ENCODE measurements at regions not wholly inside any gene's neighbourhood (a gene's known extent, or its start where the extent isn't known, plus 50 kb on each side); places are given as distances from the start of the nearest gene placed in this dataset.
"Not testable (repeated sequence)": the region's sequence is repeated elsewhere in the genome, so short reads cannot be mapped to it uniquely, and the experiment has no call there.

DNA sequence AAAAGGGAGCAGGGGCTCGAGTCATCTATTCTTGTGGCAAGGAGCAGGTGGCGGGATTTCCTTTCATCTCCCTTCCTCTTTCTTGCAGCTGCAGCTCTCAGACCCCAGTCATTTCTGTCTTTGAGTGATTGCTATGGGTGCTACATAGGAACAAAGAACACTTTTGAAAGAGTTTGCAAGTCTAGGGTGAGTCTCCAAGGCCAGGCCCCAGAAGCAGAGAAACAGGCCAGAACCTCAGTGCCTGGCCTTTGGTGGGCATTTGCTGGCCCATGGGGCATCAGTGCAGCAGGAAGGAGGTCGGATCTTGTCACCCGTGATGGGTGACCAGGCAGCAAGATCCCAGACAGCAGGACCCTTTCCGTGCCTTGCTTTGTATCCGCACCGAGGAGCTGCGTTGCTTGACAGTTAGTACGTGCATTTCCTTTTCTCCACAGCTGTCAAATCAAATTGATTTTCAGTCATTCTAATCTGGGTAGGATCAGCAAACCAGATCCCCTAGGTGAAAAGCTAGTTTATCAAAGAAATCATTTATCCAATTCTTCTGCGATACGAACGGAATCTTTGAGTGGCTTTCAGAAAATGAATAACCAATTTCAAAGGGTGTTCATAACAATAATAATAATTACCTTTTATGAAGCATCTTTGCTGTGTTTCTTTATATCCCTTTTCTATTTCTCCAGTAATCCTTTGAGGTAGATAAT lies 244.6 kb upstream of the MAF start:
- no peak overlapping the region for H3K4me3 ChIP-seq (ENCODE audit: low read depth, low read length)

DNA sequence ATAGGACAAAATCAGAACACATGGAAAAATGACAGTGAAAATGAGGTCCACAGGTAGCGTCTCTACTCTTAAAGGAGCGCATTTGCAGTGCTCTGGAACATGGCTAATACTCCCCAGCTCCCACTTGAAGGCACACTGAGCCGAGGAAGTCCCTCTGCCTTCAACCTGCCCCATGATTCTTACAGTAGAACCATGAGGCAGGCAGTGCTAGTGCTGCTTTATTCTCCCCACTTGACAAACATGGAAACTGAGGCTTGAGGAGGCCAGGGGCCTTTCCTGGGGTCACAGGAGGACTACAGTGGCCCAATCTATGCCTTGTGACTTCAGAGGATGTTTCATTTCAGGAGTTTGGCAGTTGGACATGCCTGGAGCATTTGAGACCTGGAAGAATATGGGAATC lies 244.1 kb upstream of the MAF start:
- H3K4me3 ChIP-seq (ENCODE audit: low read depth, low read length): no peak overlapping the region

DNA sequence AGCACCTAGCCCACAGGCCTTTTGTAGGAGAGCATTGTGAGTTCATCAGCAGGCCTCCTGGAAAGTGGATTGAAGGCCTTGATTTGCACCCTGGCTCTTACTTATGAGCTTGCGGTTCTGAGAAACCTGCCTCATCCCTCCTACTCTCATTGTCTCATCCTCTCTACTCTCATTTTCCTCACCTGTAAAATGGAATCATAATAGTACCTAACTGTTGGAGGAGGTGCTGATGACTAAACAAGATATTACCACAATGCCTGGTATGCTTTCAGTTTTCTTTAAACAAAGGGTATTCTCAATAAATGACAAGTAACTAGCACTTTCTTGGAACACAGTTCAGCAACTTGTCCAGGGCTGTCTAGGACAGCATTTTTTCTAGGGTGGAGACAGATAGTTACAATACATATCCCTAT lies 243.1 kb upstream of the MAF start:
- H3K4me3 ChIP-seq (ENCODE audit: low read depth, low read length): no peak overlapping the region

GRCh38 chr16:79843145-79843544 lies 242.6 kb upstream of the MAF start:
- H3K4me3 ChIP-seq (ENCODE audit: low read depth, low read length): no peak overlapping the region

DNA sequence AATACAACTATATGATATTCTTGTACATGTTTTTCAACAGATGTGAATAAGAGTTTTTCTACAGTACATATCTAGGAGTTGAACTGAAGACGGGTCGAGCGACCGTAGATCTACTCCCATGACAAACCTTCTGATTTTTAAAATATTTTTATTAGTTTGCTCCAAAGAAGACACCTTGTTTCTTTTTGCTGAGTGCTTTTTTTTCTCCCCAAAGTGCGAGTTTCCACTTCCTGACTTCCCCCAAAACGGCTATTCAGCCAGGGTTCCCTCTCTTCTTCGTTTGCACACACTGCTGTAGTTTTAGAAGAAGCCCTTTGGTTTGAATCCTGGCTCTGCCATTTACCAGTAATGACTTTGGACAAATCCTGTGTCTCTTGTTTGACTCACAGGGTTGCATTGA lies 241.7 kb upstream of the MAF start:
- no peak overlapping the region for H3K4me3 ChIP-seq (ENCODE audit: low read depth, low read length)

DNA sequence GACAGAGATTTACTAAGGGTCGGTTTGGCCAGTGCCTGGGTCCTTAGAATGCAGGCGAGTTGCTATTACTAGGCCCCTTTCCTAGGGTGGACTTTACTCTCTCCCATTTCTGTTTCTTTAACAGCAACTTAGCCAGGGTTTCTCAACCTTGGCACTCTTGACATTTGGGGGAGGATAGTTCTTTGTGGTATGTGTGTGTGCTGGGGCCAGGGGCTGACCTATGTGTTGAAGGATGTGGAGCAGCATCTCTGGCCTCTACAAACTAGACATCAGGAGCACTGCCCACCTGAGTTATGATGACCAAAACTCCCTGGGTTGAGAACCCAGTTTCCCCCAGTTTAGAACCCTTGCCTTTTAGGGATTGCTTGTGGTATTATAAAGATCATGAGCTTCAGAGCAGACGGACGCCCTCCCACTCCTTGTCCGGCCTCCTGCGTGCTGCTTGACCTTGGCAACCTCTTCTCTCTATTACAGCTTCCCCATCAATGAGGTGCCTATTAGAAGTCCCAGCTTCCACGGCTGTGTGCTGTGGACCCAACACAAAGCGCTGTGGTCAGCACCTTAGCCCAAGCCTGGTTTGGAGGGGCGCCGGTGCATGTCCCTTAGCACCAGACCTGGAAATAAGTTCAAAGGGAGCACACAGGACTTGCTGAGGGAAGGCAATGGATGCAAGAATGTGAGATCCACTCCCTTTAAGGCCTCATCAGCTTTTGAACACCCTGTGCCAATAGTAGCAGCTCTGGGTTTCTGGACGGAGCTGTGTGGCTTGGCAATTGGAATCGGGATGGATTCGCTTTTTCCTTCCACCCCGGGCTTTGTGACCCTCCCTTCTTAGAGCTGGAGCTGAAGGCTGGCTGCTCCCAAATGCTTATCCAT lies 239.2 kb upstream of the MAF start:
- no peak overlapping the region for H3K4me3 ChIP-seq (ENCODE audit: low read depth, low read length)

GRCh38 chr16:79838496-79839259 lies 238.1 kb upstream of the MAF start:
- no peak overlapping the region for H3K4me3 ChIP-seq (ENCODE audit: low read depth, low read length)

DNA sequence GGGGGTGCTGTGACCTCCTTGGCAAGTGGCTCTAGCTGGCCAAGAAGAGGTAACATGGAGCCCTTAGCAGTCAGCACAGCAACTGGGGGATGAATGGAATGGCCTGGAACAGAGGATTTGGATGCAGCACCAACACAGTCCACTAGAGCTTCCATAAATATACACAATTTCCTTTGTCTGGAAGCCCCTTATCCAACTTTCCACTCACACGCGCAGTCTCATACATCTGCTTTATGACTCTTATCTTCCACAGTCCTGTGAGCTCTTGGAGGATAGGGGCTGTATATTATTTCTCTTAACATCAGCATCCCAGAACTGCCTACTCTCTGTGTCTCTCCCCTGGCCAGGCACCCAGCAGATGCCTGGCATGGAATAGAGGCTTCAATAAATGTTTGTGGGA lies 235.6 kb upstream of the MAF start:
- no peak overlapping the region for H3K4me3 ChIP-seq (ENCODE audit: low read depth, low read length)

GRCh38 chr16:79835194-79835593 lies 234.7 kb upstream of the MAF start:
- H3K4me3 ChIP-seq (ENCODE audit: low read depth, low read length): no peak overlapping the region

- H3K4me3 ChIP-seq (ENCODE audit: low read depth, low read length): no peak overlapping the region
Observed at GRCh38 chr16:79834720-79835119, 234.2 kb upstream of the MAF start.

DNA sequence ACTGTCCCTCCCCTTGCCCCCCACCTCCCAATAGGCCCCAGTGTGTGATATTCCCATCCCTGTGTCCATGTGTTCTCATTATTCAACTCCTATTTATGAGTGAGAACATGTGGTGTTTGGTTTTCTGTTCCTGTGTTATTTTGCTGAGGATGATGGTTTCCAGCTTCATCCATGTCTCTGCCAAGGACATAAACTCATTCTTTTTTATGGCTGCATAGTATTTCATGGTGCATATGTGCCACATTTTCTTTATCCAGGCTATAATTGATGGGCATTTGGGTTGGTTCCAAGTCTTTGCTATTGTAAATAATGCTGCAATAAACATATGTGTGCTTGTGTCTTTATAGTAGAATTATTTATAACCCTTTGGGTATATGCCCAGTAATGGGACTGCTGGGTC lies 233.5 kb upstream of the MAF start:
- H3K4me3 ChIP-seq (ENCODE audit: low read depth, low read length): not testable (repeated sequence)

DNA sequence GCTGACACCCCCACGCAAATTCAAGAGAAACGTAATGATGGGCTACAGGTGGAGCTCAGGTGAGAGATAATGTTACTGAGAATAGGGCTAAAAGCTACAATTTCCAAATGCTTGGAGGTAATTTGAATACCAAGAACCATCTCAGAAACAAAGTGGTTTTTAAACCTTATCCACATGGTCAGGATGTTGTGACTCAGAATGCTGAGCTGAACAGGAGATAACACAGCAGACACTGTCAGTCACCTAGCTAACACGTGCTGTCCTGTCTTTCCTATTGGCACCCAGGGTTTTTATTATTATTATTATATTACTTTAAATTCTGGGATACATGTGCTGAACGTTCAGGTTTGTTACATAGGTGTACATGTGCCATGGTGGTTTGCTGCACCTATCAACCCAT lies 233.0 kb upstream of the MAF start:
- no peak overlapping the region for H3K4me3 ChIP-seq (ENCODE audit: low read depth, low read length)

- H3K4me3 ChIP-seq (ENCODE audit: low read depth, low read length): no peak overlapping the region
Observed at GRCh38 chr16:79826732-79827475, 226.4 kb upstream of the MAF start.

- H3K4me3 ChIP-seq (ENCODE audit: low read depth, low read length): no peak overlapping the region
Observed at GRCh38 chr16:79825002-79825401, 224.5 kb upstream of the MAF start.

DNA sequence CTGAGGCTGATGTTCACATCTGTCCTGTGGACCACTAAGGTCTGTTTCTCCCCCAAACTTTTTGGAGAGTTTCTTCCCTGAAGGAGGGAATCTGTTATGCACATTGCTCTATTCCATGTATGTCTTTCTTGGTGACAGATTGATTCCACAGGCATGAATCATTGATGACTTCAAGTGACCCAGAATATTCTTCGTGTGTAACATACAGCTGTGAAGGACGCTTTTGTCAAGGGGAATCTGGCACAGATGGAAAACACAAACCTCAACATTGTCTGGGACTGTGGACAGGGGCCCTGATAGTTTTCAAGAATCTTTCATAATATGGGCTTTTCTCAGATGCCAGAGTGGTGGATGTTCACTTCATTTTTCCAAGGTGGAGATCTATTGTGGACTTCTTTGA lies 223.1 kb upstream of the MAF start:
- H3K4me3 ChIP-seq (ENCODE audit: low read depth, low read length): no peak overlapping the region

DNA sequence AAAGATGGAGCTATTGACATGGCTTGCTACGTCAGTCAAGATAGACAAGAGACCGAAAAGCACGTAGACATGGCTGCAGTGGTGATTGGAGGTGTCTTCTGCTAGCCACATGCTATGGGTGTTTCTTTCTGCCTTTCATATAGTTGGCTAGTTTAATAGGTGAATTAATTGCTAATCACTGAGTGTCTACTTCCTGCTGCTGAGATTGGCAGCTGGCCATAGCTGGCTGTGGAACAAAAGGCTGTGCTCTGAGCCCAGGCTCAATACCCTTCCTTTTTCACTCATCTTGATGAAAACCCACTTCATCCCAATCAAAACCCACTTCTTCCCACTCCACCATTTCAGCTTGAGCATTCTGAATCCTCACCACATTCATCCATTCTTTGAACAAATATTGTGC lies 221.4 kb upstream of the MAF start:
- no peak overlapping the region for H3K4me3 ChIP-seq (ENCODE audit: low read depth, low read length)

DNA sequence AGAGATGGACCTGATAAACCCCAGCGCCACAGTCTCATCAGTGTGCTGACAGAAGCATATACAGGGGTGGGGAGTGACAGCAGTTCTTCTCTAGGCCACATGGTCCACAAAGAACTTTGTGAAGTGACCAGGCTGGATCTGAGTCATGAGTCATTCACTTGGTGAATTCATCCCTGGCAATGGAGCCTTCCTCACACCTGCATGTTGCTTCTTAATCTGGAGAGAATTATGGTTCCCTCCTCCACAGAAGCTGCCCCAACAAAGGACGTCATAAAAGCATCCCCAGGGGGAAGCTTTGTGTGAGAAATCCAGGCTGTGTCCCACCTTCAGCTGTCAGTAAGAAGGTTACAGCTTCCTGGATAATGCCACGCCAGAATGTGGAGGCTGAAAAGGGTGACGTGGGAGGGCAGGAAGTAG lies 215.6 kb upstream of the MAF start:
- no peak overlapping the region for H3K4me3 ChIP-seq (ENCODE audit: low read depth, low read length)

GRCh38 chr16:79815049-79815448 lies 214.5 kb upstream of the MAF start:
- no peak overlapping the region for H3K4me3 ChIP-seq (ENCODE audit: low read depth, low read length)

- no peak overlapping the region for H3K4me3 ChIP-seq (ENCODE audit: low read depth, low read length)
Observed at GRCh38 chr16:79814124-79814523, 213.6 kb upstream of the MAF start.

DNA sequence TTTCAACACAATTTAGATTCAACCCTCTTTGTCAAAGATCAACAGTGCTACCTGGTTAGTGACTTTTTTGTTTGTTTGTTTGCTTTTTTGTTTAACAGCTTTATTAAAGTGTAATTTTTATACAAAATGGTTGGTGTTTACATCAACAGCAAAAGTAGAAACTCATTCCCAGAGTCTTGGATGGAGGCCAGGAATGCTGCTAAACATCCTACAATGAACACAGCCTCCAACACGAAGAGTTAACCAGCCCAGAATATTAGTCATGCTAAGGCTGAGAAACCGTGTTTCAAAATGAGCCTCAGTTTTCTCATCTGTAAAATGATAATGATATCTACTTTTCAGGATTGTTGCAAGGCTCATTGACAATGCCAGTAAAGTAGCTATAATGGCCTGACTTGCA lies 211.0 kb upstream of the MAF start:
- H3K4me3 ChIP-seq (ENCODE audit: low read depth, low read length): no peak overlapping the region
